WTC11 (cell line): ENCODE measurements at regions not wholly inside any gene's neighbourhood (a gene's known extent, or its start where the extent isn't known, plus 50 kb on each side); places are given as distances from the start of the nearest gene placed in this dataset.

Experiments
- NR3C1 ChIP-seq: sonication (generic); formaldehyde crosslinking; conservative IDR thresholded peaks from 2 replicates; pipeline ENCODE4 v1.8.1; 2023; ENCODE audit warnings: low read depth, mild to moderate bottlenecking, missing genetic modification reagents
- PRDM15 ChIP-seq: sonication (generic); formaldehyde crosslinking; IDR thresholded peaks from 2 replicates; pipeline ENCODE4 v1.8.0; 2022; ENCODE audit warnings: missing genetic modification reagents
- PREB ChIP-seq: sonication (generic); formaldehyde crosslinking; IDR thresholded peaks from 2 replicates; pipeline ENCODE4 v1.8.1; 2022; ENCODE audit warnings: mild to moderate bottlenecking, missing genetic modification reagents, moderate library complexity, borderline replicate concordance
- ZNF416 ChIP-seq: fragments of 250-450 bp; sonication (Bioruptor Pico); IDR thresholded peaks from 2 replicates; pipeline ENCODE4 v1.9.0; 2021; ENCODE audit warnings: mild to moderate bottlenecking, inconsistent platforms
- TF ChIP-seq, protein P1 (sequence below): sonication (generic); formaldehyde crosslinking; IDR thresholded peaks from 2 replicates; pipeline ENCODE4 v1.8.0; 2022; ENCODE audit warnings: mild to moderate bottlenecking, missing genetic modification reagents

GRCh38 chr15:91490211-91490610 lies 363.3 kb upstream of the SLCO3A1 start:
- TF ChIP-seq NR3C1 (CRISPR knock-in tag) (no peak), PRDM15 (no peak), ZNF416 (CRISPR knock-in tag) (no peak), PREB (CRISPR knock-in tag) (no peak)
- TF ChIP-seq, protein P1, sequence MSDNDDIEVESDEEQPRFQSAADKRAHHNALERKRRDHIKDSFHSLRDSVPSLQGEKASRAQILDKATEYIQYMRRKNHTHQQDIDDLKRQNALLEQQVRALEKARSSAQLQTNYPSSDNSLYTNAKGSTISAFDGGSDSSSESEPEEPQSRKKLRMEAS (CRISPR knock-in tag): no peak
